ENCODE measurements at regions not wholly inside any gene's neighbourhood (a gene's known extent, or its start where the extent isn't known, plus 50 kb on each side); places are given as distances from the start of the nearest gene placed in this dataset.

DNA sequence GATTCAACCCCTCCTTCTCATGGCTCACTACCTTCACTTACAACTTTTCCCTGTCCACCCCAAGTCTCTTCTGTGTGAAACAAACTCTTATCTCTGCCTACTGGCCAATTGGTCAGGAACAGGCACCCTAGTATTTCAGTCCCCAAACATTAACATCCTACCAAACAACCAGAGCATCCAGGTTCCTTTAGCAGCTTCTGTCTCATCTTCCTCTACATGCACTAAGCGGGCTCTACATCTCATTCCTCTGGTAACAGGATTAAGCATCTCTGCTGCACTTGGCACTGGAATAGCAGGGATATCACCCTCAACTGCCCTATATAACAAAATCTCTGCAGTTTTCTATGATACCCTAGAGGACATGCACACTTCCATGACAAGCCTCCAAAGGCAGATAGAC lies 116.2 kb downstream of the JRKL start:
- TF ChIP-seq, protein P1, sequence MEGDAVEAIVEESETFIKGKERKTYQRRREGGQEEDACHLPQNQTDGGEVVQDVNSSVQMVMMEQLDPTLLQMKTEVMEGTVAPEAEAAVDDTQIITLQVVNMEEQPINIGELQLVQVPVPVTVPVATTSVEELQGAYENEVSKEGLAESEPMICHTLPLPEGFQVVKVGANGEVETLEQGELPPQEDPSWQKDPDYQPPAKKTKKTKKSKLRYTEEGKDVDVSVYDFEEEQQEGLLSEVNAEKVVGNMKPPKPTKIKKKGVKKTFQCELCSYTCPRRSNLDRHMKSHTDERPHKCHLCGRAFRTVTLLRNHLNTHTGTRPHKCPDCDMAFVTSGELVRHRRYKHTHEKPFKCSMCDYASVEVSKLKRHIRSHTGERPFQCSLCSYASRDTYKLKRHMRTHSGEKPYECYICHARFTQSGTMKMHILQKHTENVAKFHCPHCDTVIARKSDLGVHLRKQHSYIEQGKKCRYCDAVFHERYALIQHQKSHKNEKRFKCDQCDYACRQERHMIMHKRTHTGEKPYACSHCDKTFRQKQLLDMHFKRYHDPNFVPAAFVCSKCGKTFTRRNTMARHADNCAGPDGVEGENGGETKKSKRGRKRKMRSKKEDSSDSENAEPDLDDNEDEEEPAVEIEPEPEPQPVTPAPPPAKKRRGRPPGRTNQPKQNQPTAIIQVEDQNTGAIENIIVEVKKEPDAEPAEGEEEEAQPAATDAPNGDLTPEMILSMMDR (IDR thresholded peaks at IDR 0.05; ENCODE audit: insufficient read depth, low read depth, low read length) = no peak
- no peak overlapping the region for H3K4me3 ChIP-seq (ENCODE audit: low read depth, low read length)
- no peak for DNase-seq (ENCODE audit: low read depth)

DNA sequence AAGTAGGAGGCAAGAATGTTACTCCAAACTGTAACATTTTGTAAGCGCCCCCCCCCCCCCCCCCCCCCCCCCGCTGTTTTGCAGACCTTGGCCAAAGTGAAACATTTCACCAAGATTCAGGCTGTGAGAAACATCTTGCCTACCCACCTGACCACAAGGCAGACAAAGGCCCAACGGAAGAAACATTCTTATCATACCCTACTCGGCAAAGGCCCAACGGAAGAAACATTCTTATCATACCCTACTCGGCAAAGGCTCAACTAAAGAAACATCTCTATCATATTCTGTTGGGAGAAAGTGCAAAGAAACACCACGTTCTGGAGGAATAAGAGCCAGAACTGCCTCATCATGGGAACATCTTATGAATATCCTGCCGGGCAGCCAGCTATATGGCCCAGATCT lies 117.1 kb downstream of the JRKL start:
- TF ChIP-seq, protein P1 (IDR thresholded peaks at IDR 0.05; ENCODE audit: insufficient read depth, low read depth, low read length) = no peak
- no peak overlapping the region for H3K4me3 ChIP-seq (ENCODE audit: low read depth, low read length)
- no peak for DNase-seq (ENCODE audit: low read depth)

DNA sequence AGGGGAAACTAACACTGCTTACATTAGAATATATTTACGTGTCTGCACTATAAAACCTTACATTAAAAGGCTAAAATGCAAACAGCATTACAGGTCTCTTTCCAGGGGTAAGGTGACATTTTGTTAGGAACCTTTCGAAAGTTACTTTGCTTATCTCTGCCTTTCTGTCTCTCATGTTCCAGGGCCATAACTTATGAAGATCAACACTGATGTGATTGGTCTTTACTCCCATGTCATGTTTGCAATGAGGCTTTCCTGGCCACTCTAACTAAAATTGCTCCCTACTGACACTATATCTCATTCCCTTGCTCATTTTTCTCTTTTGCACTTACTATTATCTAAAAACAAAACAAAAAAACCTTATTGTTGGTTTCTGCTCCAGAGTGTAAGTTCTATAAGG lies 119.0 kb downstream of the JRKL start:
- no peak overlapping the region for H3K4me3 ChIP-seq (ENCODE audit: low read depth, low read length)
- TF ChIP-seq, protein P1 (IDR thresholded peaks at IDR 0.05; ENCODE audit: insufficient read depth, low read depth, low read length) = no peak
- no peak for DNase-seq (ENCODE audit: low read depth)

DNA sequence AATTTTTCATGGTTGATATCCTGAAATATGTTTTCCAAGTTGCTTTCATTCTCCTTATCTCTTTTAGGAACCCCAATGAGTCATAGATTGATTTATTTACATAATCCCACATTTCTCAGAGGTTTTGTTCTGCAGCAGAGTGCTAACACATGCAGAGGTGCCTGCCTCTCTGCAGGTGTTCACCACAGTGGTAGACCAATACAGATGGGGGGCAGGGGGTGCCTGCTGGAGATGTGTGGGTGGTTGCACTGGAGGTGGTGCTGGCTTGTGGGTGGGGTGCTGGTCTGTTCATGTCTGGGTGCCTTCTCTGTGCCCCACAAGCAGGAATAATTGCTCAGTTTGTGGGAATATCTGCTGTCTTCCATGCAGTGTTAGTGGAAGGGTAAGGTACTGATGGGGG lies 131.1 kb downstream of the JRKL start:
- no peak overlapping the region for H3K4me3 ChIP-seq (ENCODE audit: low read depth, low read length)
- no peak for DNase-seq (ENCODE audit: low read depth)
- TF ChIP-seq, protein P1 (IDR thresholded peaks at IDR 0.05; ENCODE audit: insufficient read depth, low read depth, low read length) = no peak

DNA sequence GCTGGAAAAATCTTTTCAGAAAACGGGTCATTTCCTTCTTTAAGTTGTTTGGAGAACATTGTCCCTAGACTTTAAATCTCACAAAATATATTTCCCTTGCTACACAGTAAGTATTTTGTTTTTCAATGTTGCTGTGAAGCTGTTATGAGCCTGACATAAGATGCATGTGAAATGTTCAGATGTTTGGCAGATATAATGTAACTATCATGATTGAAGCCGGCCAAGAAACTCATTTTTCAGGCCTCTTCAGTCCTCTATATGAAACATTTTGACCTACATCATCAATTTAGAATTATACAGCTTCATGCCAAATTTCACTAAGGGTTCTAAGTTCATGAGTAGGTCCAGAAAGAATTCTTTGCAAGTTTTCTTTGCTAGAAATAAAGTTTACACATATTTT lies 133.8 kb downstream of the JRKL start:
- DNase-seq (ENCODE audit: low read depth) = no peak
- H3K4me3 ChIP-seq (ENCODE audit: low read depth, low read length) = no peak overlapping the region
- TF ChIP-seq, protein P1 (IDR thresholded peaks at IDR 0.05; ENCODE audit: insufficient read depth, low read depth, low read length) = no peak

DNA sequence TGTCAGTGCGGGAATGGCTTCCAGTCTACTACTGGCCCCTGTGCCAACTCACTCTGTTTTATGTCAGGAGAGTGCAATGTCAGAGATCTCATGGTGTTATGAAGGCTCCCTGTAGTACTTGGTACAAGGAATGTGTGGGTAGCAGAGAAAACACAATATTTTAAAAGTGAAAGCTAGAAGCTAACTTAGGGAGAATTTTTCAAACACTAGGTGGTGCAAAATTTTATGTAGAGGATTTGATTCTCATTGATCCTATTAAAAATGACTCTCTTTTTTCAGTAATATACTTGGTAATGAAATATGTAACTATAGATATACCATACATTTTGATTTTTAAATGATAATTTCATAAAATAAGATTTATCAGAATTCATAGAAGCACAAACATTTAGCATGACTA lies 134.7 kb downstream of the JRKL start:
- DNase-seq (ENCODE audit: low read depth) = no peak
- H3K4me3 ChIP-seq (ENCODE audit: low read depth, low read length) = no peak overlapping the region
- TF ChIP-seq, protein P1 (IDR thresholded peaks at IDR 0.05; ENCODE audit: insufficient read depth, low read depth, low read length) = no peak

DNA sequence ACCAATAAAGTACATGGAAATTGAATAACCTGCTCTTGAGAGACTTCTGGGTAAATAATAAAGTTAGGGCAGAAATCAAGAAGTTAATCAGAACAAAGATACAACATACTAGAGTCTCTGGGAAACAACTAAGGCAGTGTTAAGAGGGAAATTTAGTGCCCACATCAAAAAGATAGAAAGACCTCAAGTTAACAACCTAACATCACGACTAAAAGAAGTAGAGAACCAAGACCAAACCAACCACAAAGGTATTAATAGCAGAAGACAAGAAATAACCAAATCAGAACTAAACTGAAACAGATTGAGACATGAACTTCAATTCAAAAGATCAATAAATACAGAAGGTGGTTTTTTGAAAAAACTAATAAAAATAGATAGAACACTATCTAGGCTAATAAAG lies 140.7 kb downstream of the JRKL start:
- H3K4me3 ChIP-seq (ENCODE audit: low read depth, low read length) = no peak overlapping the region
- DNase-seq (ENCODE audit: low read depth) = no peak
- TF ChIP-seq, protein P1 (IDR thresholded peaks at IDR 0.05; ENCODE audit: insufficient read depth, low read depth, low read length) = no peak

Data from fibroblast of villous mesenchyme (primary cell).